C4-2B (cell line): ENCODE measurements at regions not wholly inside any gene's neighbourhood (a gene's known extent, or its start where the extent isn't known, plus 50 kb on each side); places are given as distances from the start of the nearest gene placed in this dataset.

Source experiments
- CTCF ChIP-seq: fragments of 450-650 bp; conservative IDR thresholded peaks from 2 replicates; pipeline ENCODE4 v1.5.1; 2017; ENCODE audit warnings: mild to moderate bottlenecking
- ZFX ChIP-seq: fragments of 450-650 bp; IDR thresholded peaks from 2 replicates; pipeline ENCODE4 v1.6.1; 2017

GRCh38 chr2:60339286-60339685 is 214.2 kb downstream of the BCL11A start:
- TF ChIP-seq CTCF (no peak), ZFX (no peak)
